GM19351 (cell line): ENCODE measurements at regions not wholly inside any gene's neighbourhood (a gene's known extent, or its start where the extent isn't known, plus 50 kb on each side); places are given as distances from the start of the nearest gene placed in this dataset.

ENCODE experiments used
- ATAC-seq: cut with Tn5 transposase; IDR thresholded peaks from one replicate; pipeline ENCODE4 v1.9.1; 2021; ENCODE audit warnings: mild to moderate bottlenecking, moderate library complexity; ENCODE audit not compliant: unreplicated experiment

- no peak for ATAC-seq
Measured at GRCh38 chr9:16223074-16223871, 647.2 kb downstream of the BNC2 start.

DNA sequence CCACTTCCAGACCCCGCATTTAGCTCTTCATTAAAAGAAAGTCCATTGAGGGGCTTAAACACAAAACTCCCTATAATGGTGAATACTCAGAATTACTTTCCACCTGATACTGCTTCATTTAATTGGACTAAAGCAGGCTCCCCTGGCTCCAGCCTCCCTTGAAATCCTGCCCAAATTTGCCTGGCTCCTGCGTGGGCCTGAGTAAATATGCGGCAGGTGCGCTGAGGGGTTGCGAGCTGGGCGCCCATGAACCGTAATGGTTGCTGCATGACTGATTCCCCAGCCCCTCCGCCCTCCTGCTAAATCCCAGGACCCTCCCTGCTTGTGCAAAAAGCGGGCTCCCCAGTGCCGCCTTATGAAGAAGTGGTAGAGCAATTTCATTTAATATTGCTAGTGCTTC is 639.7 kb downstream of the BNC2 start:
- no peak for ATAC-seq

- no peak for ATAC-seq
Measured at GRCh38 chr9:16236311-16236710, 634.2 kb downstream of the BNC2 start.

- no peak for ATAC-seq
Measured at GRCh38 chr9:16236882-16237281, 633.6 kb downstream of the BNC2 start.

- ATAC-seq, result no peak
Measured at GRCh38 chr9:16238623-16239138, 631.8 kb downstream of the BNC2 start.

- ATAC-seq, result no peak
Measured at GRCh38 chr9:16241231-16241630, 629.2 kb downstream of the BNC2 start.

GRCh38 chr9:16243798-16244197 is 626.7 kb downstream of the BNC2 start:
- ATAC-seq, result no peak

DNA sequence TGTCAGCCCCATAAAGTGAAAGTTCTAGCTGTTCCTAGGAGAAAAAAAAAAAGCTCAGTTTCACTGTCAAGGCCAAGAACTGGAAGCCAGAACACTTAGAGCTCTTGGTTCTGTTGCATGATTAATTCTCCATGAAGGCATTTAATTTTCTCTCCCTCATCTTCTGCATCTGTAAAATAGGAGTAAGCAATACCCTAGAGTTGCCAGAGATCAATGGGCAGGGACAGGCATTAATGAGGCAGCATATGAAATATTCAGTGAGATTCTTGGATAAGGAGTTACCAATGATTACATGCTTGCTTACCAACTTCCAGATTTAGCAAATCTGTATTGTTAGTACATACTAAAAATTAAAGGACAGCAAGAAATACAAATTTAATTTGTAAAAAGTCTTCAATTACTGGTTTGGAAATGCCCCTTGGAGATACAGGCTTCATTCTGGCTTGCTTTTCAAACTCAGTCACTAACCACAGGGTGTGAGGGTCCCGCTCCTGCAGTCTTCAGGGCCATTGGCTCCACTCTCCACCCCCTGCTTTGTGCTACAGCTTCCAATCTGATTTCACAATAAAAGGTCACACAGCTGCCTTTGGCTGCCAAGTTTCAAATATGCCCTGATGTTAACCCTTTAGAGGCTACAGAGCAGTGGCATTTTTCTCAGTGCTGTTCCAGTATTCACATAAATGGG is 624.6 kb downstream of the BNC2 start:
- no peak for ATAC-seq

DNA sequence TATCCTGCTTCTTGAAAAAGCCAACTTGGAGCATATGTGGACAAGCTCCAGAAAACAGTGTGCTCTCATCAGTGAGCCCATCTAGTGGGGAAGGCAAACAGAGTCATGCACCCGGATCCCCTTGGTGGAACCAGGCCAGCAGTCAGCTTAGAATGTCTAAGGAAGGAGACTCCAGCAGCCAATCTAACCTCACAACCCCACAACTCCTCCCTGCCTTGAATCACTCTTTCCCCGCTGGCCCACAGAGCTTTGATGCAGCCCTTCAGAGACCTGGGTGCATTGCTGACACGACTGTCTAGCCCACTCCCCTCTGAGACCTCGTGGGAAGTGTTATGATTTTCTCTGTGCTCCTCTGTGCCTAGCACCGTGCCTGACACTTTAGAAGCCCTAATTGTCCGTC is 623.7 kb downstream of the BNC2 start:
- no peak for ATAC-seq

- ATAC-seq, result no peak
Measured at GRCh38 chr9:16247188-16247875, 623.1 kb downstream of the BNC2 start.

DNA sequence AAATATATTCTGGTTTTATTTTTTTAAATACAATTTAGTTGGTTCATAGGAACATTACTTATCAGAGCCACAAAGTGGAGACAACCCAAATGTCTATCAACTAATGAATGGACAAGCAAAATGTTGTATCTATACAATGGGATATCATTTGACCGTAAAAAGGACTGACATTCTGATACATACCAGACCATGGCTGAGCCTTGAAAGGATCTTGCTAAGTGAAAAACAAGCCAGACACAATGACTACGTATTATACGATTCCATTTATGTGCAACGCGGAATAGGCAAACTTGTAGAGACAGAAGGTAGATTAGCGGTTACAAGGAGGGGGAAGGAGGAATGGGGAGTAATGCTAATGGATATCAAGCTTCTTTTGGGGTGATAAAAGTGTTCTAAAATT is 621.6 kb downstream of the BNC2 start:
- no peak for ATAC-seq

- ATAC-seq, result no peak
Measured at GRCh38 chr9:16252616-16253015, 617.9 kb downstream of the BNC2 start.

DNA sequence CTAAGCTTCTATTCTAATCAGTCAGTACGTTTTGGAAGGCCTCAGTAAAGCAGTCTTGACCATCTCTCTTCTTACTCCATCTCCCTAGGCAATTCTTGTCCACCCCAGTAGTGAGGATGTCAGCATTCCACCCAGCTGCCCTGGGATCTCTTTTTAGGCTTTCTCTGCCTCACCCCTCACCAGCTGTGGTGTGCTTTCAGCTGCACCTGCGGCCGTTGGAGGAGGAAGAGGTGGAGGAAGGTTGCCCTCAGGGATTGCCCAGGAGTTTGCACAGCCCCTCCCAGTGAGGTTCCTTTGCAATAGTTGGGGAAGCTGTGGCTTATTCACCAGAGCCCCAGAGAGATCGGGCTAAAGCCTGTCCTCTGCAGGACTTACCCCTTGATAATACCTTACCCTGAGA is 615.8 kb downstream of the BNC2 start:
- ATAC-seq, result no peak

- no peak for ATAC-seq
Measured at GRCh38 chr9:16255217-16255616, 615.3 kb downstream of the BNC2 start.

DNA sequence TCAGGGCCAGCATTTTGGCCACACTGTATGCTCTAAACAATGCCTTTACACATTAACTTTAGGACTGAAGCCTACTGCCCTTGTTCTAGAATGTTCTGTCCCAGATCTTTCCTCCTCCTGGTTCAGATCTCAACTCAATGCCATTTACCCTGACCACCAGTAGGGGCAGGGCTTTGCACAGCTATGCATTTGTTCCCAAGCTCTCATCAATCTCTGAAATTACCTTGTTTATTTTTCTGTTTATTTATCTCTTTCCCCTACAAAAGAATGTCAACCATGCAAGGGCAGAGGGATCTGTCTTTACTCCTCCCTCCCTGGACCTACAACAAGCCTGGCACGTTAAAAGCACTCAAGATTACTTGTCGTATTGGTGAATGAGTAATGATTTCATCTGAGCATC is 612.9 kb downstream of the BNC2 start:
- no peak for ATAC-seq

- ATAC-seq, result no peak
Measured at GRCh38 chr9:16258191-16258590, 612.3 kb downstream of the BNC2 start.

DNA sequence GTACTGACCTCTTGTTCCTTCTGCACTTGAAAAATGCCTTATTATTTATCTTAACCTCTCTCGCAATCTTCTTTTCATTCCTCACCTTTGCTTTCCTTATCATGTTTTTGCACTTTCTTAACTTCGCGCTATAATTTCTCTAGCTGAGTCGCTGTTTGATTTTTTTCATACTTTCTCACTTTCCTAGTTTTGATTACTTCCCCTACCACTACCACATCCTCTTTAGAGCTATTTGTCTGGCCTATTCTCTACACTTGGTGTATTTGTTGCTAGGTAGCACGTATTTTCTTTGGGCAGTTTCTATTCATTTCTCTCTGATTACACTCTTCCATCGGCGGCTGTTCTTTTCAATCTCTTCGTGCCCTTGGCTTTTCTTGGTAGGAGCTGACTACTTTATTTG is 611.8 kb downstream of the BNC2 start:
- no peak for ATAC-seq

- ATAC-seq, result no peak
Measured at GRCh38 chr9:16262477-16263261, 607.8 kb downstream of the BNC2 start.

GRCh38 chr9:16265688-16266087 is 604.8 kb downstream of the BNC2 start:
- no peak for ATAC-seq

DNA sequence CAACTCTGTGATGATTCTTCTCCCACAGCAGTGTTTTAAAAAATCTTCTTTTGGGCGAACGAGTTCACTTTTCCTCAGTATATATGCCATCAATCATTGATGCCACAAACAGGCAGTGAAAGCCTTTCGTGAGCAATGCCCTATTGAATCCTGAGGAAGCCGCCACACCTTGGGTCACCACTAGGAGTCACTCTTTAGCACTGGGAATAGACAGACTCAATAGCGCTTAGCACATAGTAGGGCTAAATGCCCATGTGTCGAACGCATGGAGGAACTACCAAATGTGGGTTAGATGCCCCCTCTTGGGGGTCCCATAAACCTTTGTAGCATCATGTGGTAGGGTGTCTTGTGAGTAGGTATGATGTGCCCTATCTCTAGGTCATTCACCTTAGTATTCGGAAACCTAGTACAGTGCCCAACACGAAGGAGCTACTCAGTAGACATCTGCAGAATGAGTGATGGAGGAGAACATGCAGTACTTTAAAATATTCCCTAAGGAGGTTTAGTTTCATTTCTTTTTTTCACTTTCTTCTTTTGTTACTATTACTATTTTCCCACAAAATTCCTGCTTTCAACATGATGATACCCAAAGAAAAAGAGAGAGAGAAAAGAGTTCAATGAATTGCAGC is 603.7 kb downstream of the BNC2 start:
- no peak for ATAC-seq
